ENCODE measurements at regions not wholly inside any gene's neighbourhood (a gene's known extent, or its start where the extent isn't known, plus 50 kb on each side); places are given as distances from the start of the nearest gene placed in this dataset.

- DNase-seq (ENCODE audit: low spot score), result peak; percentile 60
Measured at GRCh38 chr12:24039113-24039525, 89.6 kb upstream of the SOX5 start.

DNA sequence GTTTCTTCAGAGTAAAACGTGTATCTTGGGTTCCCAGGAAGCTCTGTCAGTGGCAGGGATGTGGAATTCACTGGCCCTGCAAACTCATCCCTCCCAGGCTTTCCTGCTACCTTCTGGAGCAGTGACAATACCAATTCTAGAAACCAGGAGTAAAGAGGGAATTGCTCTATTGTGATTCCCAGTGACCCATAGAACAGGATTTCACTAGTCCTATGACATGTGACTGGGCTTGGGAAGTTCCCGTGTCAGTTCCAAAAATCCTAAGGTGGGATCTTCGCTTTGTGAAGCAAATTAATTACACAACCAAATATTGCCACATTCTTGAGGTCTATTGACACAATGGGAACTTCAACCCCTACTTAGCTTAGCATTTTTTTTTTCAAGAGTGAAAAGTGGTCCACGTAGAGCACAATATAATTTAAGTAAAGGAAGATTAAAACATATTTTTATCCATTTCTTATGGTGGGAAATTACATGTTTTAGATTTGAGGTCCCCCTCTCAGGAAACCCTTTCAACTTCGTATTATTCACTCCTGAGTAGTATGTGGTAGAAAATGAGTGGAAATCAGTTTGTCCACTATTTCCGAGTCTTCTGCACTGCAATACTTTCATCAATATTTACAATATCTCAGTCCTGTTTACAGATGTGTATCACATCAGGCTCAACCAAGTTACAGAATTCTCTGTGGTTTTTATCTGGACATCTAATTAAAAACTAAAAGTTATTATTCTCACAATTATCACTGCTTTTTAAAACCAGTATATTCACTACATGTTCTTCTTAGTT, 88.9 kb upstream of the SOX5 start:
- DNase-seq (ENCODE audit: low spot score), result no peak

DNA sequence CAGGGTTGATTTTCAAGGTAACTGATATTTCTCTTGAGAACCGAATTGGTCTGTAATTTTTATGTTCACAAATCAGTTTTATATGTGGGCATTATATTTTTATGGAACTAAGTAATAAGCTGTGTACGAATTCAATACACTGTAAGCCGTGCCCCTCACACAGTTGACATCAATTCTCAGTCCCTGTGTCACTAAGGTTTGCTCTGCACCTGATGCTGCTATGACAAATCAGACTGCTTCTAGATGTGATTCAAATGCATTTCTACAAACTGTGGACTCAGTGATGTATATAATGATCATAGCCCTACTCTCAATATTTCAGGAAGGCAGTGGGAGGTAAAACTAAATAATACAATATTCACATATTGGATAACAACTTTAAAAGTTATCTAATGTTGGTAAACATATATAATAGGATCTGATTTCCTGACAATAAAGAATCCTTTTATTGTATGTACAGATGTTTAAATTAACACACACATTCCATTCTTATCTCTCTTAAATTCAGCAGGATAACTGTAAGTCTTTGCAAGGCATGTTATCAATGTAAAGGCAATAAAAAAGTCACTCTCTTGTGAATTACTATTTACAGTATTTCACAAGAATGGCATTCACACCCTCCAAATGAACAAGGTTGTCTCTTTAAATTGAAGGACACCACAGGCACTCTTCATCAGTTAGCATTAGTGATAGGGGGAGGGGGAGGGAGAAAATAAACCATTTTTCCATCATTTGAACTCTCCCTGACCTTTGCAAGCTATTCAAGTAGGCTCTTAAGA, 87.2 kb upstream of the SOX5 start:
- DNase-seq (ENCODE audit: low spot score), result no peak

- no peak for DNase-seq (ENCODE audit: low spot score)
Measured at GRCh38 chr12:24034894-24035293, 85.4 kb upstream of the SOX5 start.

DNA sequence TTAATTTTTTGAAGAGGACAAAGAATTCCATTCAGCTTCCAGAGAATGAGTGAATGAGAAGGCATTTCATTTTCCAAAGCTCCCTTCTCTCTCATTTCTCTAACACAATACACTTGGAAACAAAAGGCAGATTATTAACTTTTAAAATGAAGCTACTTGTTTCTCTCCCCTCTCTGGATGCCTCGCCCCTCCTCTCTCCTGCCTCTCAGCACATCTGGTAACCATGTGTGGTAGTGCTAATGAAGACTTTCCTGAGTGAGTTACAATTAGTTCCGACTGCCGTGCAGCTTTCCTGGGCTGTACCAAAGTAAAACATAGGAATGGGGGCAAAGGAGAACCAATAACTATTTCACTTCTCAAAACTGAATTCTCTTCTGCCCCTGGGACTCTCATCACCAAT, 84.7 kb upstream of the SOX5 start:
- no peak for DNase-seq (ENCODE audit: low spot score)

DNA sequence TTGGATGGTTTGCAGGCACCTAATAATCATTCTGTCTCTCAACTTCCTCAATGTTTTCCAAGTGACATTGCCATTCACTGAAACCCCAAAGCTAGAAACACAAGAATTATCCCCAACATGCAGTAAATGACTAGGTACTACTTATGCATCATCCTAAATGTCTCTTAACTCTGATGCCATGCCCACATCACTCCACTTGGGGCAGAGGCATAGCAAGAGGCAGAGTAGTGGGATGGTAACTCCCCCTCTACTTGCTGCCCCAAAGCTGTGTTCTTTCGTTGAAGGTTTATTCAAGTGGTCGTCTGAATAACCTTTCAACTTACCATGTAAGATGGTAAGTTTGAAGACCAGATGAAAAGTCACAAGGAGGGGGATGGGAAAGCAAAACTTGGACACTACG, 77.9 kb upstream of the SOX5 start:
- no peak for DNase-seq (ENCODE audit: low spot score)

GRCh38 chr12:24025153-24025798, 75.8 kb upstream of the SOX5 start:
- no peak for DNase-seq (ENCODE audit: low spot score)

DNA sequence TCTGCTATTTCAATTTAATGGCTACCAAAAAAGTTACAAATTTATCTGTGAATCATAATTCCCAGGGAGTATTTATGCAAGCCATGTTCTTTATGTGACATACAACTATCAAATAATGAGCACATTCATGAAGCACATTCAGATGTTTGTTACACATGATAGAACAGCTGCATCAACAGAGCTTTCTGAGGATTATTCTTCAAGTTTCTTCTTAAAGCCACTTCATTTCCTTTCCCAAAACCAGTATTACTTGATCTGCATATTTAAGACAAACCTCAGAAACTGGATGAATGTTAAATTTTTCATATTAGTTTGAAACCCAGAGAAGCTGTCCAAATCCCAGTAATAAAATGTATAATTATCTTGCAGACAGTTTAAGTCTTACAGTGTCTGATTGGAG, 73.6 kb upstream of the SOX5 start:
- DNase-seq (ENCODE audit: low spot score), result no peak

- DNase-seq (ENCODE audit: low spot score), result no peak
Measured at GRCh38 chr12:24021164-24021502, 71.7 kb upstream of the SOX5 start.

GRCh38 chr12:24020397-24021163, 71.1 kb upstream of the SOX5 start:
- no peak for DNase-seq (ENCODE audit: low spot score)

GRCh38 chr12:24015833-24016160, 66.3 kb upstream of the SOX5 start:
- DNase-seq (ENCODE audit: low spot score), result no peak

GRCh38 chr12:24014915-24015832, 65.7 kb upstream of the SOX5 start:
- DNase-seq (ENCODE audit: low spot score), result no peak

- no peak for DNase-seq (ENCODE audit: low spot score)
Measured at GRCh38 chr12:24014240-24014639, 64.8 kb upstream of the SOX5 start.

DNA sequence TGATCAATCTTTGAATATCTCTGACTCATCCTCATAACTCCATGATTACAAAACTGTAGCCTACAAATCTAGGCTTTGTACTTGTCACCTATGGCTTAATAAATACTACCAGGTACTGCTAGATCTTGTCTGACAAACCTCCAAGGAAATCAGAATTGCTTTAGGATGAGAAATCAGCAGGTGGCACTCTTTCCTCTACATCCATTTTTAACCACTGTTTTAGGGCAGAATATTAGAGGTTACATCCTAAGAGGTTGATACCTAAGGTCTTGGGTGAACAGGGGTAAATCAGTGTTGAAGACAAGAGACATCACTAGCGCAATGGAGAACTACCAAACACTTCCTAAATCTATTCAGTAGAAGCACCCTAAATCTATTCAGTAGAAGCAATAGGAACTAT, 63.1 kb upstream of the SOX5 start:
- DNase-seq (ENCODE audit: low spot score), result no peak

DNA sequence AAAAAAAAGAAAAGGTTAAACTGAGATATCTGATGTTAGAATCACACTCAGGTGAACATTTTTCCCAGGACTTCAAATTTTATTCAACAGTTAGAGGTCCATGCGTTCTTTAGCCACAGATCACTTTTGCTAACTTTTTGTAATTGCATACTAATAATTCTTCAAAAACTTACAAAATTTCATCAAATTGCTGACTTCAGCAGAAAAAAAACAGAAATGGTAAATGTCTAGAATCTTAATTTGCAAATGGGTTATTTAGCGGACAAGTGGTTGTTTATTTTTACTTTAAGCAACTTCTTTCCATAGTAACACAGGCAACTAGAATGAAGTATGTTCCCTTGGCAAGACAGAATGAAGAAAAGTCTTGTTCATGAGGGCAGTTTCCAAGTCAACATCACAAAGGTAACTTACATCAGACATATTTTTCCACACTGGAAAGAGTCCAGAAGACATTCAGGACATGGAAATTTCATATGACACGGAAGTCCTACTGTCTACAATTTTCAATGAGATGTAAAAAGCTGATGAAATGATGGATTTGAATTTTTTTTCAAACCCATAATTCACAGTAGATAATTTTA, 62.5 kb upstream of the SOX5 start:
- no peak for DNase-seq (ENCODE audit: low spot score)

GRCh38 chr12:24008166-24008565, 58.7 kb upstream of the SOX5 start:
- DNase-seq (ENCODE audit: low spot score), result no peak
